ENCODE measurements at regions not wholly inside any gene's neighbourhood (a gene's known extent, or its start where the extent isn't known, plus 50 kb on each side); places are given as distances from the start of the nearest gene placed in this dataset.
"Not testable (repeated sequence)": the region's sequence is repeated elsewhere in the genome, so short reads cannot be mapped to it uniquely, and the experiment has no call there.

- no peak for DNase-seq
These were observed 182.3 kb downstream of the IRX2 start for GRCh38 chr5:2569176-2569575.

- DNase-seq: peak; percentile 38
These were observed 185.2 kb downstream of the IRX2 start for GRCh38 chr5:2566284-2566683.

GRCh38 chr5:2565147-2565546, 186.3 kb downstream of the IRX2 start:
- no peak for DNase-seq

GRCh38 chr5:2563046-2563445, 188.4 kb downstream of the IRX2 start:
- DNase-seq: no peak

GRCh38 chr5:2562036-2562435, 189.4 kb downstream of the IRX2 start:
- DNase-seq: no peak

GRCh38 chr5:2560435-2560834, 191.0 kb downstream of the IRX2 start:
- no peak for DNase-seq

- DNase-seq: no peak
These were observed 194.0 kb downstream of the IRX2 start for GRCh38 chr5:2557435-2557834.

GRCh38 chr5:2556375-2556966, 195.0 kb downstream of the IRX2 start:
- no peak for DNase-seq

GRCh38 chr5:2553611-2554010, 197.9 kb downstream of the IRX2 start:
- no peak for DNase-seq

GRCh38 chr5:2550509-2550908, 201.0 kb downstream of the IRX2 start:
- no peak for DNase-seq

- no peak for DNase-seq
These were observed 201.6 kb downstream of the IRX2 start for GRCh38 chr5:2549900-2550299.

GRCh38 chr5:2549354-2549753, 202.1 kb downstream of the IRX2 start:
- DNase-seq: no peak

- DNase-seq: no peak
These were observed 204.5 kb downstream of the IRX2 start for GRCh38 chr5:2546938-2547337.

- DNase-seq: no peak
These were observed 207.5 kb downstream of the IRX2 start for GRCh38 chr5:2544003-2544402.

GRCh38 chr5:2542821-2543220, 208.7 kb downstream of the IRX2 start:
- DNase-seq: no peak

- no peak for DNase-seq
These were observed 209.5 kb downstream of the IRX2 start for GRCh38 chr5:2542026-2542425.

- no peak for DNase-seq
These were observed 213.3 kb downstream of the IRX2 start for GRCh38 chr5:2538169-2538568.

- DNase-seq: no peak
These were observed 213.9 kb downstream of the IRX2 start for GRCh38 chr5:2537378-2538145.

GRCh38 chr5:2536632-2537377, 214.7 kb downstream of the IRX2 start:
- DNase-seq: no peak

- no peak for DNase-seq
These were observed 216.5 kb downstream of the IRX2 start for GRCh38 chr5:2534970-2535369.

GRCh38 chr5:2534251-2534650, 217.2 kb downstream of the IRX2 start:
- no peak for DNase-seq

- not testable (repeated sequence) for DNase-seq
These were observed 217.6 kb downstream of the IRX2 start for GRCh38 chr5:2533848-2534247.

- no peak for DNase-seq
These were observed 218.7 kb downstream of the IRX2 start for GRCh38 chr5:2532809-2533208.

- no peak for DNase-seq
These were observed 220.2 kb downstream of the IRX2 start for GRCh38 chr5:2531318-2531717.
